Effector memory CD4-positive, alpha-beta T cell (primary cell): ENCODE measurements at regions not wholly inside any gene's neighbourhood (a gene's known extent, or its start where the extent isn't known, plus 50 kb on each side); places are given as distances from the start of the nearest gene placed in this dataset.

Source experiments
- DNase-seq, 3 donors: peaks; one replicate each; pipeline ENCODE4 v3.0.0-alpha.2; 2020
- H3K27ac ChIP-seq: 2 replicates; pipeline ENCODE4 v1.7.0; 2013; ENCODE audit warnings: mild to moderate bottlenecking, low read length, moderate library complexity; ENCODE audit not compliant: insufficient read depth, poor library complexity, severe bottlenecking
- H3K27me3 ChIP-seq: replicated peaks from 2 replicates; pipeline ENCODE4 v1.7.0; 2013; ENCODE audit warnings: mild to moderate bottlenecking, low read length; ENCODE audit not compliant: insufficient read depth, control insufficient read depth, poor library complexity, severe bottlenecking
- H3K36me3 ChIP-seq: 2 replicates; pipeline ENCODE4 v1.7.0; 2013; ENCODE audit warnings: mild to moderate bottlenecking, low read length, moderate library complexity; ENCODE audit not compliant: control insufficient read depth, insufficient read depth
- H3K4me1 ChIP-seq: 2 replicates; pipeline ENCODE4 v1.7.0; 2013; ENCODE audit warnings: low read length, mild to moderate bottlenecking; ENCODE audit not compliant: control insufficient read depth, insufficient read depth, poor library complexity, severe bottlenecking
- H3K4me3 ChIP-seq: 2 replicates; pipeline ENCODE4 v1.7.0; 2013; ENCODE audit warnings: low read length, low read depth, mild to moderate bottlenecking; ENCODE audit not compliant: insufficient read depth, poor library complexity, severe bottlenecking
- H3K9me3 ChIP-seq: 2 replicates; pipeline ENCODE4 v1.7.0; 2013; ENCODE audit warnings: mild to moderate bottlenecking, low read length, moderate library complexity; ENCODE audit not compliant: control insufficient read depth

GRCh38 chr4:180798036-180798577 is 1445.1 kb upstream of the TENM3 start:
- Histone ChIP-seq H3K4me3 (no peak overlapping the region), H3K4me1 (no peaks in the 10 kb centered on the region), H3K27ac (no peak overlapping the region), H3K36me3 (no peaks in the 10 kb centered on the region), H3K27me3 (no peaks in the 10 kb centered on the region), H3K9me3 (no peaks in the 10 kb centered on the region)
- DNase-seq: no peak

DNA sequence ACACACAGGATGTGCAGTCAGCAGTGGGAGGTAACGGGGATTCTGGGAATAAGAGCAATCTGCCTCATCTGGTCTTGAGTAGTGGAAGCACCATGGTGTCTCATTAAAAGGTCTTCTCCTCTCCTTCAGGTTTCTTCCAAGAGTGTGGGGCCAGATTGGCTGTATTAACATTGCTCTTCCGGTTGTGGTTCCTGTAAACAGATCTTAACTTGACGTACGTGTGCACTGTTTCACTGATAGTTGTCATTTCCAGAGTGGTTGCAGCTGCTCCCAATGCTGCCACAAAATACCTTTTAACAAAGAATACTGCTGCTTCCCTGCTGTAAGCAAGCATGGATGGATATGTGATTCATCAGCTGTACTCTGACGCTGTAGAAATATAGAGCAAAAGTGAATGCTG is 1443.4 kb upstream of the TENM3 start:
- H3K9me3 ChIP-seq: no peaks in the 10 kb centered on the region
- H3K4me1 ChIP-seq: no peaks in the 10 kb centered on the region
- no peak for DNase-seq
- no peaks in the 10 kb centered on the region for H3K27me3 ChIP-seq
- no peak overlapping the region for H3K27ac ChIP-seq
- no peaks in the 10 kb centered on the region for H3K36me3 ChIP-seq
- no peak overlapping the region for H3K4me3 ChIP-seq

GRCh38 chr4:180805101-180805500 is 1438.1 kb upstream of the TENM3 start:
- no peaks in the 10 kb centered on the region for H3K27me3 ChIP-seq

DNA sequence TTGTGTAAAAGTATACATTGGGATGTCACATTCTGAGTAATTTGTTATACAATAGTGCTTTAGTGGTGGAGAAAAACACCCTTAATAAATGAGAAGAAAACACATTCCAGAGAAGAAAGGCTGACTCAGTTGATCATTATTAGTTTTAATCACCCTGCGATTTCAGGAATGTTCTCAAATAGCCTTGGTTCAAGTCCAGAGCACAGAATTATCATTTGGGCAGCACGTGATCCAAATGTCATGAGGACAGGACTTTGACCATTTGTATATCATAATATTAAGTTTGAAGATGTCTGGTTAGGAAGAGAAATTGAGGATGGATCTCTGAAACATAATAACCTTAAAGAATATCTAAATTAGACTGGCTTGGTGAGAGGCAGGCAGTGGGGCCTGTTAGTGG is 1434.3 kb upstream of the TENM3 start:
- Histone ChIP-seq H3K4me3 (no peak overlapping the region), H3K27me3 (no peaks in the 10 kb centered on the region)
- no peak for DNase-seq

More at GRCh38 chr4:180805101-180805500, 1438.1 kb upstream of the TENM3 start:
- no peaks in the 10 kb centered on the region for H3K36me3 ChIP-seq
- no peaks in the 10 kb centered on the region for H3K9me3 ChIP-seq
- no peak overlapping the region for H3K4me3 ChIP-seq
- no peak overlapping the region for H3K27ac ChIP-seq
- no peaks in the 10 kb centered on the region for H3K4me1 ChIP-seq
- no peak for DNase-seq

GRCh38 chr4:180809439-180809838 is 1433.8 kb upstream of the TENM3 start:
- no peaks in the 10 kb centered on the region for H3K27me3 ChIP-seq
- H3K27ac ChIP-seq: no peak overlapping the region
- H3K4me1 ChIP-seq: no peaks in the 10 kb centered on the region
- no peaks in the 10 kb centered on the region for H3K36me3 ChIP-seq
- no peaks in the 10 kb centered on the region for H3K9me3 ChIP-seq
- DNase-seq: no peak
- H3K4me3 ChIP-seq: no peak overlapping the region

More for the DNA sequence above, 1434.3 kb upstream of the TENM3 start:
- Histone ChIP-seq H3K36me3 (no peaks in the 10 kb centered on the region), H3K4me1 (no peaks in the 10 kb centered on the region), H3K9me3 (no peaks in the 10 kb centered on the region), H3K27ac (no peak overlapping the region)

GRCh38 chr4:180810581-180810980 is 1432.6 kb upstream of the TENM3 start:
- H3K4me1 ChIP-seq: no peaks in the 10 kb centered on the region
- no peaks in the 10 kb centered on the region for H3K27me3 ChIP-seq
- DNase-seq: no peak
- no peaks in the 10 kb centered on the region for H3K9me3 ChIP-seq
- no peak overlapping the region for H3K27ac ChIP-seq
- H3K4me3 ChIP-seq: no peak overlapping the region
- H3K36me3 ChIP-seq: no peaks in the 10 kb centered on the region

GRCh38 chr4:180811556-180811955 is 1431.6 kb upstream of the TENM3 start:
- Histone ChIP-seq H3K9me3 (no peaks in the 10 kb centered on the region), H3K4me1 (no peaks in the 10 kb centered on the region), H3K27me3 (no peaks in the 10 kb centered on the region), H3K36me3 (no peaks in the 10 kb centered on the region), H3K27ac (no peak overlapping the region), H3K4me3 (no peak overlapping the region)
- no peak for DNase-seq

GRCh38 chr4:180812783-180813182 is 1430.4 kb upstream of the TENM3 start:
- no peaks in the 10 kb centered on the region for H3K4me1 ChIP-seq
- H3K4me3 ChIP-seq: no peak overlapping the region
- no peaks in the 10 kb centered on the region for H3K27me3 ChIP-seq
- no peaks in the 10 kb centered on the region for H3K9me3 ChIP-seq
- DNase-seq: no peak
- H3K27ac ChIP-seq: no peak overlapping the region
- H3K36me3 ChIP-seq: no peaks in the 10 kb centered on the region

DNA sequence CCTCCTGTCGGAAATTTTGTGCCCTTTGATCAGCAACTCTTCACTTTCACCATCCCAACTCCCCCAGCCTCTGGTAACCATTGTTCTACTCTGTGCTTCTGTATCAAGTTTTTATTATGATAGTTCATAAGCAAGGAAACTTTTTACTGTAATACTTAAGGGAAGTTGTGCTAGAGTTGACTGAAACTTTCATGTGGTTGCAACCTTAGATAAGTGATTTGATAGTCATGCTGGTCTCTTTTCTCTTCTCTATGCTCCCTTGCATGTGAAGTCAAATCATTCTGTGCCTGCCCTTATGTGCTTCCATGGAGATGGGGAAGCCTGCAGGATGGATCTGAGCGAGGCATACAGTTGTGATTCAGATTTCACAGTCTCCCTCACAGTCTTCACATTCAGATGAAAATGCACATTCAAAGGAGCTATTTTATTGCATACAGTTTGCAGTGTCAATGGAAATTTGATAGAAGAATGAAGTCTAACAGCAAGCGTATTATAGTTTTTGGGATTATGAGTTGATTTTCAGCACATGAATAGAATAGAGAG is 1428.3 kb upstream of the TENM3 start:
- no peak overlapping the region for H3K27ac ChIP-seq
- no peak for DNase-seq
- H3K36me3 ChIP-seq: no peaks in the 10 kb centered on the region
- H3K4me3 ChIP-seq: no peak overlapping the region
- H3K4me1 ChIP-seq: no peaks in the 10 kb centered on the region
- no peaks in the 10 kb centered on the region for H3K27me3 ChIP-seq
- H3K9me3 ChIP-seq: no peaks in the 10 kb centered on the region

DNA sequence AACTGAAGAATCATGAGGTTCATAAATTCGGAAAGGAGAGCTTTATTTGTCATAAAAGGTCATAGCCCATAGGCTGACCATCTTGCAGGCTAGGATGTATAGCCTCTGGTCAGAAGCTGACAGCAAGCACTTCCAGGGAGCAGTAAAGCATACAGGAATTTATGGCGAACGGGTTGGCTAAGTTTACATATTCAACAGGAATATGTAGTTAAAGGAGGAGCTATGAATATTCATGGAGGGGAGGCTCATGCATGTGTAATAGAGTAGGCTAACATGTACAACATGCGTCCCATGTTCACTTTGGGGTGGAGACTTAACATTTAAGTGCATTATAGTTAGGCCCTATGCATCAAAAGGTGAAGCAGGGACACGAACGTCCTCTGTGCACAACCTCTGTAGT is 1425.7 kb upstream of the TENM3 start:
- no peaks in the 10 kb centered on the region for H3K9me3 ChIP-seq

More for the DNA sequence above, 1425.7 kb upstream of the TENM3 start:
- Histone ChIP-seq H3K36me3 (no peaks in the 10 kb centered on the region), H3K4me3 (no peak overlapping the region), H3K27ac (no peak overlapping the region), H3K27me3 (no peaks in the 10 kb centered on the region), H3K4me1 (no peaks in the 10 kb centered on the region)
- DNase-seq: no peak
